Lower leg skin (tissue), 3 donors: ENCODE measurements at regions not wholly inside any gene's neighbourhood (a gene's known extent, or its start where the extent isn't known, plus 50 kb on each side); places are given as distances from the start of the nearest gene placed in this dataset.

Experiments
- CTCF ChIP-seq, 3 donors: fragments of 450-650 bp; IDR thresholded peaks; one replicate each; pipeline ENCODE4 v1.5.1; 2016; ENCODE audit warnings: antibody characterized with exemption in 3 of 3, mild to moderate bottlenecking in 3 of 3, moderate library complexity in 2 of 3
- POLR2A ChIP-seq, 2 donors: fragments of 450-650 bp; IDR thresholded peaks; one replicate each; pipeline ENCODE4 v1.6.1; 2016 to 2017; ENCODE audit warnings: antibody characterized with exemption in 2 of 2, mild to moderate bottlenecking in 1 of 2, moderate library complexity in 1 of 2

DNA sequence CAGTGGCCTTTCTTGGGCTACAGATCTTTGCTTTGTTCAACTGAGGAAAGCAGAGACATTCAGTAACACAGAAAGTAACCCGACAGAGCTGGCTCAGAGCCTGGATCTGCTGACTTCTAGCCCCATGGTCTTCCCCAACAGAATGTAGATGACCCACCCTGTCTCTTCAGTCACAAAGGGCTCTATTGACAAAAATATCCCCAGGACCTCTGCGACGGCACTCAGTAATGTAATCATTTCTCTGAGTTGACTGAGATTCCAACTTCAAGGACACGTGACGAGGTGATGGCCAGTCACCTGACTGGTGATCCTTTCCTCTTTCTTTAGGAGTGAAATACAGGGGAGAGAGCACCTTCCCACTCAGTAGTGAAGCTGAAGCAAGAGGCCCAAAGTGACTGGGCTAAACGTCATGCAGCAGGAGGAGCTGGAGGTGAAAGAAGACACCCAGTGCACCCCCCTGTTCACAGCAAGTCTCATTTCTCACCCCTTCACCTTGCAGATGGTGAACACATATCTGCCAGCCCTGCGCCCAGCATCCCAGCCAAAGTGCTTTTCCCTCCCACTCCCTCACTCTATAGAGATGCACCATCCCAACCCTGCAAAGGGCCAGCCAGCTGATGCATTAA, 179.2 kb upstream of the EGLN3 start:
- TF ChIP-seq CTCF (IDR thresholded peaks at IDR 0.05) (no peak), POLR2A (IDR thresholded peaks at IDR 0.05) (no peak)
